ENCODE measurements at regions not wholly inside any gene's neighbourhood (a gene's known extent, or its start where the extent isn't known, plus 50 kb on each side); places are given as distances from the start of the nearest gene placed in this dataset.
"Not testable (repeated sequence)": the region's sequence is repeated elsewhere in the genome, so short reads cannot be mapped to it uniquely, and the experiment has no call there.

DNA sequence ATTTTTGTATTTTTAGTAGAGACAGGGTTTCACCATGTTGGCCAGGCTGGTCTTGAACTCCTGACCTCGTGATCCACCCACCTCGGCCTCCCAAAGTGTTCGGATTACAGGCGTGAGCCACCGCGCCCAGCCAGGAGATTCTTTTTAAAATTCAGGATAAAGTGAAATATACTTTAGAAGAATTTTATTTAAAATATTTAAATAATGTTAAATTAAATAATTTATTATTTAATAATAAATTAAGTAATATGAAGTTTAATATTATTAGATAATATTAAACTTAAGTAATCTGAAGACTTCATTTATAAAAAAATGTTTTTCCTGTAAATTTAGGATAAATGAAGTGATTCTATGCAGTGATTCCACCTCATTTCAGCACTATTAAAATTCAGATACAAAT lies 175.2 kb upstream of the NANOGP8 start:
- CTCF ChIA-PET = interaction anchor here (0.8 kb wide), 1 partner anchor 29 kb away, joined by 3 read pairs; no protein-coding TSS in a partner anchor
- H3K4me1 ChIP-seq (ENCODE audit: control insufficient read depth, extremely low read depth, insufficient read depth, low read length); dilution Hi-C loops (cut with MboI; ENCODE audit: extremely low pct_ligation_motif_present, low sequenced_read_pairs); H3K9ac ChIP-seq (replicated peaks; ENCODE audit: extremely low read depth, insufficient read depth, low read length); H3K4me3 ChIP-seq (replicated peaks in 1 of 3; ENCODE audit: insufficient read depth in 1 of 3, low read depth in 1 of 3, low read length in 3 of 3); H3K79me2 ChIP-seq (ENCODE audit: control insufficient read depth, insufficient read depth, low read length); H3K27me3 ChIP-seq (ENCODE audit: control insufficient read depth in 2 of 2, insufficient read depth in 2 of 2, low read length in 2 of 2); H3K36me3 ChIP-seq (ENCODE audit: control insufficient read depth in 2 of 2, extremely low read depth in 1 of 2, insufficient read depth in 2 of 2, low read length in 2 of 2); H3K4me2 ChIP-seq (ENCODE audit: insufficient read depth, low read length); FAIRE-seq; H3K9me1 ChIP-seq (replicated peaks; ENCODE audit: control insufficient read depth, extremely low read depth, insufficient read depth, low read length); H3K9me3 ChIP-seq (replicated peaks; ENCODE audit: control insufficient read depth, insufficient read depth, low read length); H3K27ac ChIP-seq (ENCODE audit: insufficient read depth, low read depth, low read length); intact Hi-C loops (cut with micrococcal nuclease); H4K20me1 ChIP-seq (replicated peaks; ENCODE audit: control insufficient read depth, extremely low read depth, insufficient read depth, low read length); DNase-seq (ENCODE audit: low read depth, low spot score); H2AFZ ChIP-seq (ENCODE audit: low read depth, low read length); POLR2A ChIA-PET; BruUV-seq (replicated peaks): not testable (repeated sequence)

DNA sequence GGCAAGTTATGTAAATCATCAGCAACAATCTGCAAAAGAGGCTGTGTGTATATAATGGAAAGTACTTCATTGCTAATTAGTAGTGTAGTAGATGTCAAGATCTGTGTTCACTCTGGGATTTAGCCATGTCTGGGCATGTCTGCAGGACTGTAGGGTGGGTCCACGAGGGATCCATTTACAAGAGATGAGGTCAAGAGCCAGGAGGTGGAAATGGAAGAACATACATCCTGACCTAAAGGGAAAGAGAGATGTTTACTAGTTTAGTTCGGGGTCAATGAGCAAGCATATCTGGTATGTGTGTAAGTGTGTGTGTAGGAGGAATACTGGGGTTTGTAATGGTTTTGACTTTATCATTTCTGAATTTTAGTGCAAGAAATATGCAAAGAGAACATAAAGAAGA lies 171.5 kb upstream of the NANOGP8 start:
- Histone ChIP-seq H3K36me3 (ENCODE audit: control insufficient read depth in 2 of 2, extremely low read depth in 1 of 2, insufficient read depth in 2 of 2, low read length in 2 of 2) (no peaks in the 10 kb centered on the region), H3K27ac (ENCODE audit: insufficient read depth, low read depth, low read length) (no peak overlapping the region), H3K79me2 (ENCODE audit: control insufficient read depth, insufficient read depth, low read length) (no peaks in the 10 kb centered on the region), H3K27me3 (ENCODE audit: control insufficient read depth in 2 of 2, insufficient read depth in 2 of 2, low read length in 2 of 2) (no peaks in the 10 kb centered on the region), H3K4me2 (ENCODE audit: insufficient read depth, low read length) (no peak overlapping the region), H4K20me1 (replicated peaks; ENCODE audit: control insufficient read depth, extremely low read depth, insufficient read depth, low read length) (no peaks in the 10 kb centered on the region), H3K4me3 (replicated peaks in 1 of 3; ENCODE audit: insufficient read depth in 1 of 3, low read depth in 1 of 3, low read length in 3 of 3) (no peak overlapping the region), H3K9me3 (replicated peaks; ENCODE audit: control insufficient read depth, insufficient read depth, low read length) (no peaks in the 10 kb centered on the region), H3K4me1 (ENCODE audit: control insufficient read depth, extremely low read depth, insufficient read depth, low read length) (no peaks in the 10 kb centered on the region), H2AFZ (ENCODE audit: low read depth, low read length) (peak overlapping the region; percentile 47), H3K9ac (replicated peaks; ENCODE audit: extremely low read depth, insufficient read depth, low read length) (no peak overlapping the region), H3K9me1 (replicated peaks; ENCODE audit: control insufficient read depth, extremely low read depth, insufficient read depth, low read length) (no peaks in the 10 kb centered on the region)
- BruUV-seq (replicated peaks) = no TSS peak
- ChIA-PET POLR2A (no interaction called here), CTCF (no interaction called here)
- intact Hi-C loops (cut with micrococcal nuclease) (no loop called here), dilution Hi-C loops (cut with MboI; ENCODE audit: extremely low pct_ligation_motif_present, low sequenced_read_pairs) (no loop called here)
- no peak for DNase-seq (ENCODE audit: low read depth, low spot score)
- TF ChIP-seq EZH2 (IDR thresholded peaks at IDR 0.05; ENCODE audit: borderline replicate concordance, low read depth, low read length, severe bottlenecking) (no peak), GATA2 (IDR thresholded peaks at IDR 0.05; ENCODE audit: insufficient read depth, insufficient read length, low read depth, low read length) (no peak), MYC (IDR thresholded peaks at IDR 0.05; ENCODE audit: low read depth, low read length) (no peak), POLR2A (IDR thresholded peaks at IDR 0.05; ENCODE audit: low read depth, low read length) (no peak), JUN (IDR thresholded peaks at IDR 0.05; ENCODE audit: borderline replicate concordance, insufficient read depth, insufficient read length, low read depth) (no peak), FOS (IDR thresholded peaks at IDR 0.05; ENCODE audit: borderline replicate concordance, insufficient read depth, low read length) (no peak), POLR2AphosphoS5 (IDR thresholded peaks at IDR 0.05; ENCODE audit: insufficient read depth, low read depth, low read length) (no peak)
- TF ChIP-seq, protein P1, sequence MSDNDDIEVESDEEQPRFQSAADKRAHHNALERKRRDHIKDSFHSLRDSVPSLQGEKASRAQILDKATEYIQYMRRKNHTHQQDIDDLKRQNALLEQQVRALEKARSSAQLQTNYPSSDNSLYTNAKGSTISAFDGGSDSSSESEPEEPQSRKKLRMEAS (IDR thresholded peaks at IDR 0.05; ENCODE audit: insufficient read depth, insufficient read length) = no peak
- TF ChIP-seq, protein P2, sequence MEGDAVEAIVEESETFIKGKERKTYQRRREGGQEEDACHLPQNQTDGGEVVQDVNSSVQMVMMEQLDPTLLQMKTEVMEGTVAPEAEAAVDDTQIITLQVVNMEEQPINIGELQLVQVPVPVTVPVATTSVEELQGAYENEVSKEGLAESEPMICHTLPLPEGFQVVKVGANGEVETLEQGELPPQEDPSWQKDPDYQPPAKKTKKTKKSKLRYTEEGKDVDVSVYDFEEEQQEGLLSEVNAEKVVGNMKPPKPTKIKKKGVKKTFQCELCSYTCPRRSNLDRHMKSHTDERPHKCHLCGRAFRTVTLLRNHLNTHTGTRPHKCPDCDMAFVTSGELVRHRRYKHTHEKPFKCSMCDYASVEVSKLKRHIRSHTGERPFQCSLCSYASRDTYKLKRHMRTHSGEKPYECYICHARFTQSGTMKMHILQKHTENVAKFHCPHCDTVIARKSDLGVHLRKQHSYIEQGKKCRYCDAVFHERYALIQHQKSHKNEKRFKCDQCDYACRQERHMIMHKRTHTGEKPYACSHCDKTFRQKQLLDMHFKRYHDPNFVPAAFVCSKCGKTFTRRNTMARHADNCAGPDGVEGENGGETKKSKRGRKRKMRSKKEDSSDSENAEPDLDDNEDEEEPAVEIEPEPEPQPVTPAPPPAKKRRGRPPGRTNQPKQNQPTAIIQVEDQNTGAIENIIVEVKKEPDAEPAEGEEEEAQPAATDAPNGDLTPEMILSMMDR (IDR thresholded peaks at IDR 0.05; ENCODE audit: extremely low read depth in 1 of 2, insufficient read depth in 1 of 2, low read depth in 1 of 2, low read length in 2 of 2) = no peak
- FAIRE-seq = no peak

Measured in endothelial cell of umbilical vein (primary cell).